A673 (cell line): ENCODE measurements at regions not wholly inside any gene's neighbourhood (a gene's known extent, or its start where the extent isn't known, plus 50 kb on each side); places are given as distances from the start of the nearest gene placed in this dataset.

ENCODE experiments used
- BruUV-seq: library from RNA; stranded (reverse); fragments of 400-500 nt; replicated peaks from 2 replicates; lab custom pipeline; 2021; lab: Mats Ljungman, UMichigan
- CTCF ChIA-PET: fragments of 300-600 bp; sonication (Branson Sonifier 250); formaldehyde crosslinking; loops from one replicate; lab custom pipeline; 2022; ENCODE audit warnings: antibody characterized with exemption; lab: Charles Lee
- POLR2A ChIA-PET: fragments of 300-600 bp; sonication (Branson Sonifier 250); formaldehyde crosslinking; loops from one replicate; lab custom pipeline; 2022; ENCODE audit warnings: antibody characterized with exemption; ENCODE audit not compliant: low non-redundant PET; lab: Charles Lee
- DNase-seq: peaks from one replicate; pipeline ENCODE4 v3.0.0-alpha.2; 2015; ENCODE audit warnings: low spot score
- H3K27ac ChIP-seq: fragments of 200-600 bp; sonication (generic); 2 replicates; pipeline ENCODE4 v1.5.1; 2016; ENCODE audit warnings: mixed run types, low read depth, mild to moderate bottlenecking, mixed read lengths, antibody characterized with exemption, low read length; ENCODE audit not compliant: poor library complexity, severe bottlenecking
- H3K27me3 ChIP-seq: fragments of 200-600 bp; sonication (generic); replicated peaks from 2 replicates; pipeline ENCODE4 v1.6.1; 2017; ENCODE audit warnings: mixed run types, low read depth, mild to moderate bottlenecking, mixed read lengths, antibody characterized with exemption, low read length; ENCODE audit not compliant: insufficient read depth, poor library complexity
- H3K36me3 ChIP-seq: fragments of 200-600 bp; sonication (generic); 2 replicates; pipeline ENCODE4 v1.6.1; 2016; ENCODE audit warnings: mixed run types, mild to moderate bottlenecking, mixed read lengths, antibody characterized with exemption, low read length; ENCODE audit not compliant: insufficient read depth, poor library complexity, severe bottlenecking
- H3K4me1 ChIP-seq: fragments of 200-600 bp; sonication (generic); 2 replicates; pipeline ENCODE4 v1.6.1; 2017; ENCODE audit warnings: mixed run types, mild to moderate bottlenecking, mixed read lengths, antibody characterized with exemption, low read length; ENCODE audit not compliant: insufficient read depth, poor library complexity, severe bottlenecking
- H3K4me3 ChIP-seq: fragments of 200-600 bp; sonication (generic); 2 replicates; pipeline ENCODE4 v1.5.1; 2016; ENCODE audit warnings: low read depth, mixed run types, mild to moderate bottlenecking, mixed read lengths, low read length; ENCODE audit not compliant: poor library complexity, severe bottlenecking
- H3K9me3 ChIP-seq: fragments of 200-600 bp; sonication (generic); 2 replicates; pipeline ENCODE4 v1.6.1; 2016; ENCODE audit warnings: mixed run types, low read depth, mild to moderate bottlenecking, mixed read lengths, antibody characterized with exemption, low read length; ENCODE audit not compliant: poor library complexity, severe bottlenecking
- CTCF ChIP-seq: fragments of 300-800, 200-600 bp; sonication (generic); conservative IDR thresholded peaks from 2 replicates; pipeline ENCODE4 v1.5.1; 2017; ENCODE audit warnings: low read depth, mild to moderate bottlenecking, antibody characterized with exemption, low read length, moderate library complexity, mixed read lengths
- EZH2 ChIP-seq: fragments of 200-600 bp; sonication (generic); IDR thresholded peaks from 2 replicates; pipeline ENCODE4 v1.6.1; 2017; ENCODE audit warnings: borderline replicate concordance, low read depth, mild to moderate bottlenecking, mixed read lengths, antibody characterized with exemption, low read length; ENCODE audit not compliant: poor library complexity, severe bottlenecking
- intact Hi-C: fragments of 100-400 bp; cut with micrococcal nuclease; formaldehyde crosslinking; loops from one replicate; pipeline ENCODE4 v1.10.0; 2022; ENCODE audit not compliant: unreplicated experiment

- ChIA-PET POLR2A (no interaction called here), CTCF (no interaction called here)
- no peak overlapping the region for H3K4me3 ChIP-seq
- H3K9me3 ChIP-seq, result no peaks in the 10 kb centered on the region
- H3K4me1 ChIP-seq, result no peaks in the 10 kb centered on the region
- intact Hi-C loops, result no loop called here
- no peak for TF ChIP-seq CTCF
- TF ChIP-seq EZH2, result no peak
- H3K36me3 ChIP-seq, result no peaks in the 10 kb centered on the region
- BruUV-seq, result no TSS peak
- no peaks in the 10 kb centered on the region for H3K27me3 ChIP-seq
- H3K27ac ChIP-seq, result no peak overlapping the region
- DNase-seq, result no peak
These were observed 178.3 kb upstream of the DSEL start for GRCh38 chr18:67694787-67695186.

DNA sequence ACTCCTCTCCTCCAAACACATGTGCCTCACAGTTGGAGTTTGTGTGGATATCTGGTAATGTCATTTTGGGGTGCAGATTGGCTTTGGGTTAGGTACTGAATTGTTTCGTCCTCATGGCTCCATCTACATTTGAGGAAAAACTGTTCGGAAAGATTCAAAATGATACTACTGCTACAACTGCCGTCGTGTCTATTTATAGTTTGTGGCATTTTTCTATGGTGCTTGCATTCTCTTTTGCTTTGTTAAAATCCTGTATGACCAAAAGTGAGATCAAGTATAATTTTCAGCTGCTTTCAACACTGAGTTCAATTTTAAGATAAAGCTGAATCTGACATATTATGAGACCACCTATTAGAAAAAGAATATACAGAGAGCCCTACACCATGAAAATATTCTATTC, 176.3 kb upstream of the DSEL start:
- Histone ChIP-seq H3K4me1 (no peaks in the 10 kb centered on the region), H3K9me3 (no peaks in the 10 kb centered on the region), H3K27ac (no peak overlapping the region), H3K4me3 (no peak overlapping the region), H3K27me3 (no peaks in the 10 kb centered on the region), H3K36me3 (no peaks in the 10 kb centered on the region)
- POLR2A ChIA-PET, result no interaction called here
- intact Hi-C loops, result no loop called here
- no TSS peak for BruUV-seq
- CTCF ChIA-PET, result no interaction called here
- TF ChIP-seq EZH2 (no peak), CTCF (no peak)
- no peak for DNase-seq

DNA sequence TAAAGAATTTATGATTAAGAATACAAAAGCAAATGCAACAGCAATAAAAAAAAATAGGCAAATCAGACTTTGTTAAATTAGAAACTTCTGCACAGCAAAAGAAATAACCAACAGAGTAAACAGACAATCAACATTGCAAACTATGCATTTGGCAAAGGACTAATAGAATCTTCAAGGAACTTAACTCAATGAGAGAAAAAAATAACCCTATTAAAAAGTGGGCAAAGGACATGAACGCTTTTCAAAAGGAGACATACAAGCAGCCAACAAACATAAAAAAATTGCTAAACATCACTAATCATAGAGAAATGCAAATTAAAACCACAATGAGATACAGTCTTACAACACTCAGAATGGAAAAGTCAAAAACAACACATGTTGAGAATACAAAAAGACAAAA, 166.0 kb upstream of the DSEL start:
- POLR2A ChIA-PET, result no interaction called here
- no peaks in the 10 kb centered on the region for H3K27me3 ChIP-seq
- no peak overlapping the region for H3K4me3 ChIP-seq
- H3K4me1 ChIP-seq, result no peaks in the 10 kb centered on the region
- H3K9me3 ChIP-seq, result peaks cover 6% of the 10 kb centered on the region
- H3K36me3 ChIP-seq, result no peaks in the 10 kb centered on the region
- CTCF ChIA-PET, result no interaction called here
- no peak overlapping the region for H3K27ac ChIP-seq
- BruUV-seq, result no TSS peak
- no peak for DNase-seq
- TF ChIP-seq EZH2, result no peak
- no peak for TF ChIP-seq CTCF
- intact Hi-C loops, result no loop called here
